LNCAP (cell line): ENCODE measurements at regions not wholly inside any gene's neighbourhood (a gene's known extent, or its start where the extent isn't known, plus 50 kb on each side); places are given as distances from the start of the nearest gene placed in this dataset.

Source experiments
- CTCF ChIP-seq: fragments of 450-650 bp; IDR thresholded peaks from 2 replicates; pipeline ENCODE4 v1.5.1; 2017; ENCODE audit warnings: mild to moderate bottlenecking

DNA sequence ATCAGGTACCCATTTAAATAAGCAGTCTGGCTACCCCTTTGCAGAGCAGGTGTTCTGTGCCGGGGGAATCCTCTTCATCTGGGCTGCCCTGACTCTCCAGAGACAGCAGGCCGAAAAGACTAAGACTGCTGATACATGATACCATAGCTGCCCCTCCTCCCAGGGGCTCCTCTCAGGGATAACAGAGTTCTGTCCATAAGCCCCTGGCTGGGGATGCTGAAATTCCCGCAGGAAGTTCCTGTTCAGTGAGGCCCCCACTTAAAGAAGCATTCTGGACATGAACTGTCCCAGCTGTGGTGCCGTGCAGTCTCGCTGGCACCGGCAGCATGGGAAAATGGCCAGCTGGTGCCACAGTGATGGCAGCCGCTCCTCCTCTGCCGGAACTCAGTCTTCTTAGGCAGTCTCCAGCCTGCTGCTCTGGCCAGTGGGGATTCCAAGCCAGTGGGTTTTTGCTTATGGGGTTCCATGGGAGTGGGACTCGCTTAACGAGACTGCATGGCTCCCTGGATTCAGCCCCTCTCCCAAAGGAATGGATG is 1026.2 kb downstream of the NAALADL2 start:
- no peak for TF ChIP-seq CTCF

DNA sequence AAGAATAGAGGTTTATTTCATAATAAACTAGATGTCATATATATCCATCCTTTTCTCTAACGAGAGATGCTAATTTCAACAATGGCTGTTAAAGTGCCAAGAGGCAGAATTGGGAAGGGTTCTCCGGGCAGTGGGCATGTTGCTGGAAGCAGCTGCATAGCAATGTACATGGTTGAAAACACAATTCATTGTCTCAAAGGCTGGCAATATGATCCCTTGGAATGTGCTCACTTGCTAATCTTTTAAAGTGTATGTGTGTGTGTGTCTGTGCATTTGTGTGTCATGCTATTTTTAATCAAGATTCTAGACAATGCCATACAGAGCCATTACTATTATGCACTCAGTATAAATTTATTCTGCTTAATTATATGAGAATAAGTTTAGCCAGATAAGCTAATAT is 1020.3 kb downstream of the NAALADL2 start:
- TF ChIP-seq CTCF = no peak

DNA sequence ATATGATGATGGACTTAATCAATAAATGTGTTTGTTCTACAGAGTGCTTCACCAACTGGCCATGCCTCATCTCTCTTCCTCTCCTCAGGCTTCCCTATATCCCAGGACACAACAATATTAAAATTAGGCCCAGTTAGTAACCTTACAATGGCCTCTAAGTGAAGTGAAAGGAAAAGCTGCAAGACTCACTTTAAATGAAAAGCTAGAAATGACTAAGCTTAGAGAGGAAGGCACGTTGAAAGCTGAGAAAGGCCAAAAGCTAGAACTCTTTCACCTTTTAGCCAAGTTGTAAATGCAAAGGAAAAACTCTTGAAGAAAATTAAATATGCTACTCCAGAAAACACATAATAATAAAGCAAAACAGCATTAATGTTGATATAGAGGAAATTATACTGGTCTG is 1010.3 kb downstream of the NAALADL2 start:
- TF ChIP-seq CTCF = no peak

DNA sequence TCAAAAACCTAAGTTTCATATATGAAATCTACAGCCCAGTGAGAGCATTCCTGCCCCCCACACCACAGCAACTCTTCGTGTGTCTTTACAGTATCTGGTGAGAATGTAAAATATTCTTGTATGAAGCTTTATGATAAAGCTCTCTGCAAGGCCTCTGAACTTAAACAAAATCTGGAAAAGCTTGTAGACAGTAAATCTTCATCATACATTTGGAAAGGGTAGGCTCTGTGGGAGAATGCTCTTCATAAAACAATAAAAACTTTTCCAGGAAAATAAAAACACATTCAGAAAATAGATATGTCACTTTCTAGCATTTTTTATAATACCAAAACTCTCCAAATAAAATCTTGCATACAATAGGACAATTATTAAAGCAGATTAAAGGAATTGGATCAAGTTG is 1009.5 kb downstream of the NAALADL2 start:
- TF ChIP-seq CTCF = no peak

DNA sequence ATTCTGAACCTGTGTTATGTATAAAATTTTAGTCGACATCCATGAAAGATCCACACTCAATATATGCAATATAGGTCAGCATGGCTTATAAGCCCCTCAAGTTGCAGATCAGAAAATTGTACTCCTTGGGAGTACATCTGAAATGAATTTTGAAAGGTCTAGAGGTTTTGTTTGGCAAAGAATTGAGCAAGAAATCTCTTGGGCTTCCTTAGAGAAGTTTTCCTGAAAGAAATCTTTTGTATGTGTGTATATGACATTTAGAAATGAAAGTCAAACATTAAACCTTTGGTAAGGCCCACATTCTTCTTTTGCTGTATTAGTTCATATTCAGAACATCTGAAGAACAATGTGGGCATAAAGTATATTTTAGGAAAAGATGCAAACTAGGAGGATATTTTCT is 1006.6 kb downstream of the NAALADL2 start:
- TF ChIP-seq CTCF = no peak

GRCh38 chr3:175861916-175862315 is 1002.8 kb downstream of the NAALADL2 start:
- TF ChIP-seq CTCF = no peak
